ENCODE measurements at regions not wholly inside any gene's neighbourhood (a gene's known extent, or its start where the extent isn't known, plus 50 kb on each side); places are given as distances from the start of the nearest gene placed in this dataset.
"Not testable (repeated sequence)": the region's sequence is repeated elsewhere in the genome, so short reads cannot be mapped to it uniquely, and the experiment has no call there.

DNA sequence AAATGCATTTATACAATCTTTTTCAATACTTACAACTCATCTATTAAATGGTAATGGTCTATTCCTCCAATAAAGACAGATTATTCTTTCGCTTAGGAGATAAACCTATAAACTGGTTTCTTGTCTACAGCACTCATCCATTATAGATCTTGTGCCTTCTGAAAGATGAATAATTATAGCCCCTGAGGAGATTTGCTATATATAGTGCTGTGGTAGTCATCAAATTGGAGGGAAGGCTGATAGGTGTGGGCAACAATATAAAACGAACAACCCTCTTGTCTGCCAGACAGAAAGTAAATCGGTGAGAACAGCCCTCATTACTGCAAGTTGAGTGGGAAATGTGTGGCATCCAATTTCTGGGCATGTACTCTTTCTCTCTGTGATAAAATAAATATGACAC lies 292.5 kb upstream of the CNR1 start:
- no peak for ATAC-seq (replicated peaks)
- Mint-ChIP-seq H3K36me3 (no peaks in the 10 kb centered on the region), H3K9me3 (peaks cover 4 to 9% of the 10 kb centered on the region in 2 donors), H3K27me3 (peaks cover 14 to 15% of the 10 kb centered on the region in 2 donors), H3K27ac (no peak overlapping the region), H3K4me1 (no peaks in the 10 kb centered on the region), H3K4me3 (no peak overlapping the region)
- no peak for DNase-seq

DNA sequence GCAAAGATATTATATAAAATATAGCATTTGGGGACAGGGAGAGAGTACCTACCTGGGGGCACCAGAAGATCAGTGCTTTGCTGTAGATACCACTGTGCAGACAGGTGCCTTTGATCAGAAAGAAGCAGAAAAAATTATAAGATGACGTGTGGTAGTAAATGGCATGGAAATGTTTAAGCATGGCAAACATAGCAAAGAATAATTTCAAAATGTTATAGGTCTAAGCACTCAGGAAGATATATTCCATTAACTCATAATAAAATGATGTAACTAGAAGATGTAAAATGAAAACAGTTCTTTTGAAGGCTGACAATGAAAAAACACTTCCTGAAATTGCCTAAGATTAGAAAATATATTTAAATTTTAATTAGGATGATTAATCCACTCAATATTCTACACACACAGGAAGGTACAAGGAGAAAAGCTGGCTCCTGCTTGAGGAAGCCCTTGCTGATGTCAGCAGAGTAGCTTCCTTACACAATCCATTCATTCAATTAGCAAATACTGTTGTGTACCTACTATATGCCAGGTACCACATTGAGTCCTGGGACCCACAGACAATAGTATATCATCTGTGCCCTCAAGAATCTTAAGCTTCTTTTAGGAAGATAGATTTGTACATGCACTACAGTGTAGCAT lies 290.2 kb upstream of the CNR1 start:
- H3K4me1 Mint-ChIP-seq: no peaks in the 10 kb centered on the region
- ATAC-seq (replicated peaks) (no peak), DNase-seq (no peak)
- no peak overlapping the region for H3K4me3 Mint-ChIP-seq
- no peaks in the 10 kb centered on the region for H3K9me3 Mint-ChIP-seq
- H3K36me3 Mint-ChIP-seq: no peaks in the 10 kb centered on the region
- H3K27me3 Mint-ChIP-seq: peaks cover 14 to 15% of the 10 kb centered on the region in 2 donors
- no peak overlapping the region for H3K27ac Mint-ChIP-seq

DNA sequence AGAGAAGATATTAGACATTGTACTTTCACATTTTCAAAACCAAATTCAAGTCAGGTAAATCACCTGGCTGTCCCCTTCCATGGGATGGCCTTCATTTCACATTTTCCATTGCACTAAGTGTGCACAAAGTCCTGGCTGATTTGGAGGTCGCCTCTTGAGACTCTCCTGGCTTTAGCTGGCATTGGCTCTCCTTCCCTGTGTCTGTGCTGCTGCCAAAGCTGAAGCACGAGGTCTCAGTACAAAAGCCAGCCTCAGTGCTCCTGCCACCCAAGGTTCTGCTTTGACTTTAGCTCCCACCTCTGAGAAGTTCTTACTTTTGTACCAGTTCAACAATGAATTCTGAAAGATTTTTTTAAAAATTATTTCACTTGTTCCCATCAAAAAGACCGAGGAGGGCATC lies 289.2 kb upstream of the CNR1 start:
- Mint-ChIP-seq H3K4me1 (no peaks in the 10 kb centered on the region), H3K27me3 (peaks cover 6 to 16% of the 10 kb centered on the region in 2 donors), H3K4me3 (no peak overlapping the region), H3K27ac (no peak overlapping the region), H3K36me3 (no peaks in the 10 kb centered on the region), H3K9me3 (no peaks in the 10 kb centered on the region)
- DNase-seq (no peak), ATAC-seq (replicated peaks) (no peak)

DNA sequence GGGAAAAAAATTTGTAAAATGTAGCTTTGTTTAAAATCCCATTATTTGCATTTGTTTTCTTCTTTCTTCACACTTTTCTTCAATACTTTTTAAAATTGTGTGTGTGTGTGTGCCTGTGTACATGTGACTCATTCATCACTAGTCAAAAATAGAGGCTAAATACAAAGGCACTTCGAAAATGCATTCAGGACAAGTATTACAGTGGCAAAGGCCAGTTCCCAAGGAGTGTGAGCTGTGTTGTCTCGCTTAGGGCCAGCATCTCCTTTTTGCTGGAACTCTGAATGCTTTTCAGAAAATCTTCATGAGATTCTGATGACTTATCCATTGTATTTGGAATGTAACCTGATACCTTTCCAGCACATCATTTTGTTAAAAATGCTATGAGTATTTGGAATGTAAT lies 288.5 kb upstream of the CNR1 start:
- DNase-seq (no peak), ATAC-seq (replicated peaks) (no peak)
- H3K27me3 Mint-ChIP-seq: peaks cover 6 to 18% of the 10 kb centered on the region in 2 donors
- no peaks in the 10 kb centered on the region for H3K4me1 Mint-ChIP-seq
- no peaks in the 10 kb centered on the region for H3K9me3 Mint-ChIP-seq
- no peaks in the 10 kb centered on the region for H3K36me3 Mint-ChIP-seq
- no peak overlapping the region for H3K4me3 Mint-ChIP-seq
- H3K27ac Mint-ChIP-seq: no peak overlapping the region

DNA sequence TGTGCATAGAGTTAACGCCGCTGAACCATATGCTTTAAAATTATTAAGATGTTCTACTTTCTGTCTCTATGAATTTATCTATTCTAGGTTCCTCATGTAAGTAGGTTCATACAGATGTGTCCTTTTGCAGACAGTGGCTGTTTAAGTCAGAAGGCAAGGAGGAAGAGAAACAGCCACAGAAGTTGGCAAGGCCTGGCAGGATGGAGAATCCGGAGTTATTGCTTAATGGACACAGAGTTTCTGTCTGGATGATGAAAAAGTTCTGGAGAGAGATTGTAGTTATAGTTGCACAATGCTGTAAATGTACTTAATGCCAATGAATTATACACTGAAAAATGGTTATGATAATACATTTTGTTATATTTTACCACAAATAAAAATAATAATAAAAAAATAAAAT lies 283.6 kb upstream of the CNR1 start:
- Mint-ChIP-seq H3K4me1 (no peaks in the 10 kb centered on the region), H3K27me3 (peaks cover 5 to 9% of the 10 kb centered on the region in 2 donors), H3K27ac (no peak overlapping the region), H3K4me3 (no peak overlapping the region), H3K36me3 (no peaks in the 10 kb centered on the region), H3K9me3 (no peaks in the 10 kb centered on the region)
- ATAC-seq (replicated peaks) (no peak), DNase-seq (no peak)

DNA sequence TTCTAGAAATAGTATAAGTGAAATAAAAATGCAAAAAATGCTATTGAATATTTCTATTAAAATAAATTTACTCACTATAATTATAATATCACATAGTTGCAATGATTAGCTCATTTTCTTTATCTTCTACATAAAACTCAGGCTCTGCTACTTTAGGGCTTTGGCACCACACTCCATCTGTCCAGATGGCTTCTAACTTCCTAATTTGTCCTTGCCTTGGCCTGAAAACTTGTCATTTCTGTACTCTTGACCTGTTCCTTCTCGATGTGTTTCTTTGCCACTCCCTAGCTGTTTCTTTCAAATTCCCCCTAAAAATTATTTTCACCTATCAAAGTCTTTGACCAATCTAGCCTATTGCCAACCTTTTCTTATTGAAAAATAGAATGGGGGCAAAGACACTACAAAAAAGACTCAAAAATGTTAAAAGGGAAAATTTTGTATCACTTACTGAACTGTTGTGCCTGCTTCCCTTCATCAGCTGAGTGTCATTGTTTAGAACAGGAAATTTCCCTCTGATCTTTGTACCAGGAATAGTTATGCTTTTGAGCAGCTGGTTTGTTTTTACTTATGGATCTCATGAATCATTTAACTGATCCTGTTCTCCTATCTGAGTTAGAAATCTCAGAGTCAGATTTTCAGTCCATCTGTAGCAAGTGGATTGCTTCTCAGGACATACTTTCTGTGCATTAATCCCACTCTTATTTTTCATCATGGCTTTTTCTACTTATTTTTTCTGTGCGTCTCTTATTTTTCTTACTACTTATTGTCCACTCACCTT lies 279.2 kb upstream of the CNR1 start:
- Mint-ChIP-seq H3K4me1 (no peaks in the 10 kb centered on the region), H3K4me3 (no peak overlapping the region), H3K27me3 (peaks cover 4 to 5% of the 10 kb centered on the region in 2 donors), H3K36me3 (no peaks in the 10 kb centered on the region), H3K9me3 (no peaks in the 10 kb centered on the region), H3K27ac (no peak overlapping the region)
- ATAC-seq (replicated peaks): no peak
- no peak for DNase-seq

DNA sequence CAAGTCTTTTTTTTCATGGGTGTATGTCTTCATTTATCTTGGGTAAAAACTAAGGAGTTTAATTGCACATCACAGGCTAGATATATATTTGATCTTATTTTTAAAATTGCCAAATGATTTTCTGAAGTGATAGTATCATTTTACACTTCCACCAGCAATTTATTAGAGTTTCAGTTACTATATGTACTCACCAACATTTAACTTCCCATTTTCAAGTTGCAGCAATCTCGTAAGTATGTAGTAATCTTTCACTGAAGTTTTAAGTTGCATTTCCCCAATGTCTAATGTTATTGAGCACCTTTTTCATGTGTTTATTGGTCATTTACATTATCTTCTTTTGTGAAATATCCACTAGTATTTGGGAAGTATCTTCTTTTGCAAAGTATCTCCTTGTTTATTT lies 277.4 kb upstream of the CNR1 start:
- no peak overlapping the region for H3K27ac Mint-ChIP-seq
- no peak for DNase-seq

DNA sequence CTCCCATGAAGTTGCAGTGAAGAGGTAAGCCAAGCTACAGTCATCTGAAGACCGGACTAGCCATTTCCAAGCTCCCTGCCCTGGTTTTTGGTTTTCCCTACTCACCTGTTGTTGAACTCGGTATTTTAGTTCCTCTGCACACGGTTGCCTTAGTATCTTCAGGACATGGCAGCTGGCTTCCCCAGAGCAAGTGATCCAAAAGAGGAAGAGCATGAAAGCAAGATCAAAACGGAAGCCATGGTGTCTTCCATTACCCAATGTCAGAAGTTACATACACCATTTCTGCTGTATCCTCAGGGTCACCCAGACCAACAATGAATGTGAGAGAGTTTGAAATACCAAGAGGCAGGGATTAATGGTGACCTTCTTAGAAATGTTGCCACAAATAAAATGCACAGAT lies 276.6 kb upstream of the CNR1 start:
- Mint-ChIP-seq H3K27ac (no peak overlapping the region), H3K27me3 (peaks cover 0 to 5% of the 10 kb centered on the region in 2 donors), H3K36me3 (no peaks in the 10 kb centered on the region), H3K4me1 (no peaks in the 10 kb centered on the region), H3K4me3 (no peak overlapping the region), H3K9me3 (no peaks in the 10 kb centered on the region)
- ATAC-seq (replicated peaks): no peak
- no peak for DNase-seq

More for the DNA sequence above, 277.4 kb upstream of the CNR1 start:
- Mint-ChIP-seq H3K36me3 (no peaks in the 10 kb centered on the region), H3K9me3 (no peaks in the 10 kb centered on the region), H3K27me3 (peaks cover 0 to 5% of the 10 kb centered on the region in 2 donors), H3K4me3 (no peak overlapping the region), H3K4me1 (no peaks in the 10 kb centered on the region)
- no peak for ATAC-seq (replicated peaks)

DNA sequence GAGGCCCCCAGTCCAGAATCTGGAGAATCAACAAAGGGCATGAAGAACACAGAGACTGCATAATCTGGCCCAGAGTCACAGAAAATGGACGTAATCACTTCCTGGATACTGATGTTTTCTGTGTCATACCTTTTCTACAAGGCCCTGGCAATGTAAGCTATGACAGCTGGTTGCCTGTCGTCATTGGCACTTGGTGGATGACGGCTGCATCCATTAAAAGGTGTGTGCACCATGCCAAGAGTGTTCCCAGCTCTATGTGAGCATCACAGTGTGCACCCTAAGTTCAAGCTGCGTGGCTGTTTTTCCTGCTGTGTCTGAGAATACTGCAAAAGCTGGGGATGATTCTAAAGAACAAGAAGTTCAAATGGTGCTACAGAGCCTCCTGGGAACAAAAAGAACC lies 275.2 kb upstream of the CNR1 start:
- H3K27me3 Mint-ChIP-seq: no peaks in the 10 kb centered on the region
- ATAC-seq (replicated peaks) (no peak), DNase-seq (no peak)
- H3K4me3 Mint-ChIP-seq: no peak overlapping the region
- H3K36me3 Mint-ChIP-seq: no peaks in the 10 kb centered on the region
- H3K27ac Mint-ChIP-seq: no peak overlapping the region
- H3K9me3 Mint-ChIP-seq: no peaks in the 10 kb centered on the region
- H3K4me1 Mint-ChIP-seq: no peaks in the 10 kb centered on the region

DNA sequence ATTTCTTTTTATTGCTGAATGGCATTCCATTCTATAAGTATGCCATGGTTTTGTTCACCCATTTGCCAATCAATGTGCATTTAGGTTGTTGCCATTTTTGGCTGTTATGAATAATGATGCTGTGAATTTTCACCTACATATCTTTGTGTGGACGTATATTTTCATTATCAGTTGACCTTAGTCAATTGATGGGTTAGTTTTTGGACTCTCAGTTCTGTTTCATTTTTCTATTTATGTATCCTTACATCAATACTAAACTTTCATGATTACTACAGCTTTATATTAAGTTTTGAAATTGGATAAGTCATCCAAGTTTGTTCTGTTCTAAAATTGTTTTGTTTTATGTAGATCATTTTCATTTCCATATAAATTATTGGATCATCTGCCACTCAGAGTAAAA lies 261.9 kb upstream of the CNR1 start:
- no peak overlapping the region for H3K4me3 Mint-ChIP-seq
- no peaks in the 10 kb centered on the region for H3K9me3 Mint-ChIP-seq
- ATAC-seq (replicated peaks): no peak

DNA sequence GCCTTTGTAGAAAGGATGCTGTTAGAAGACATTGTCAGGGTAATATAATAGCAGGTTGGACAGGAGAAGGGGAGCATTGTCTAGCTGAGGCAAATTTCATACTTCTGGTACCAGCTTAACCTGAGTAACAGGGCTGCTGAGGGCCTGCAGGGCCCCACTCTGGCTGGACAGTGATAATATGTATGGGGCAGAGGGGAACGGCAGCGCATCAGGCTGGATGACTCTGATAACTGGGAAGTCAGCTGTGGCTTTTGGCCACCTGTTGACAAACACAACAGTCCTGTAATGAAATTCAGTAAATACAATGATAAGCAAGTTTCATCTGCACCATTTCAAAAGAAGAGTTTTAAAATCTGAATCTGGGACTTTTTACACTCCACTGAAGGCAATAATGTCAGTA lies 259.9 kb upstream of the CNR1 start:
- Mint-ChIP-seq H3K4me1 (no peaks in the 10 kb centered on the region), H3K9me3 (peaks cover 0 to 2% of the 10 kb centered on the region in 2 donors)
- ATAC-seq (replicated peaks): no peak

More for the DNA sequence above, 261.9 kb upstream of the CNR1 start:
- Mint-ChIP-seq H3K36me3 (no peaks in the 10 kb centered on the region), H3K4me1 (no peaks in the 10 kb centered on the region), H3K27ac (no peak overlapping the region), H3K27me3 (peaks cover 19 to 33% of the 10 kb centered on the region in 2 donors)
- DNase-seq: no peak

DNA sequence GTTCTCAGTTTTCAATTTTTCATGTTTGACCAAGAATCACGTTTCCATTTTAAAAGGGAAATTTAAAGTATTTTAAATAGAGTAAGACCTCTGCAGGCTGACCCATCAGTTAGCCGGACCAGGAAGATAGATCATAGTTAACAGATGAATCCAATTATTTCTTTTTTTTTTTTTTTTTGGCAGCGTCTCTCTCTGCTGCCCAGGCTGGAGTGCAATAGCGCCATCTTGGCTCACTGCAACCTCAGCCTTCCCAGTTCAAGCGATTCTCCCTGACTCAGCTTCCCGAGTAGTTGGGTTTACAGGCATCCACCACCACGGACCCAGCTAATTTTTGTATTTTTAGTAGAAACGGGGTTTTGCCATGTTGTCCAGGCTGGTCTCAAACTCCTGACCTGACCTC lies 256.7 kb upstream of the CNR1 start:
- H3K4me1 Mint-ChIP-seq: no peaks in the 10 kb centered on the region
- DNase-seq: no peak
- H3K36me3 Mint-ChIP-seq: no peaks in the 10 kb centered on the region
- no peak for ATAC-seq (replicated peaks)
- H3K9me3 Mint-ChIP-seq: peaks cover 0 to 2% of the 10 kb centered on the region in 2 donors
- H3K4me3 Mint-ChIP-seq: no peak overlapping the region
- H3K27me3 Mint-ChIP-seq: peaks cover 0 to 7% of the 10 kb centered on the region in 2 donors
- no peak overlapping the region for H3K27ac Mint-ChIP-seq

More for the DNA sequence above, 259.9 kb upstream of the CNR1 start:
- H3K36me3 Mint-ChIP-seq: no peaks in the 10 kb centered on the region
- DNase-seq: no peak
- H3K27me3 Mint-ChIP-seq: peaks cover 12 to 23% of the 10 kb centered on the region in 2 donors
- H3K4me3 Mint-ChIP-seq: no peak overlapping the region
- no peak overlapping the region for H3K27ac Mint-ChIP-seq

DNA sequence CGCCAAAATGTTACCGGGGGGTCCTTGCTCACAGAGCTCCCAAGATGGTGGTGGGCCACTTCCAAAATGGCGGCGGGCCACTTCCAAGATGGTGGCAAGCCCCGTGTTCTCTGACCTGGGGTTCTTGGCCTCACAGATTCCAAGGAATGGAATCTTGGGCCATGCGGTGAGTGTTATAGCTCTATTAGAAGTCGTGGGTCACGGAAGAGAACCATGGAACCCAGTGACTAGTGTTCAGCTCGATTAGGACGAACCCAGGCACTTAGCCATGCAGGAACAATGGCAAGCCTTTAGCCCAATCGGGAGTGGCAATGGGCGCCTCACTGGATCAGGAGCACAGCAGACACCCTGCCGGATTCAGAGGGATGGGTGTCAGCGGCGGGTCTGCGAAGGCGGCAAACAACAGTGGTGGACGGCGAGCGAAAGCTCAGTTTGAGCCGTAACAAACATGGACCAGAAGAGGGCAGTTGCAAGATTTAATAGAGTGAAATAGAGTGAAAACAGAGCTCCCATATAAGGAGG lies 254.9 kb upstream of the CNR1 start:
- ATAC-seq (replicated peaks); DNase-seq; H3K27ac Mint-ChIP-seq; H3K9me3 Mint-ChIP-seq; H3K36me3 Mint-ChIP-seq; H3K27me3 Mint-ChIP-seq; H3K4me1 Mint-ChIP-seq; H3K4me3 Mint-ChIP-seq: not testable (repeated sequence)

DNA sequence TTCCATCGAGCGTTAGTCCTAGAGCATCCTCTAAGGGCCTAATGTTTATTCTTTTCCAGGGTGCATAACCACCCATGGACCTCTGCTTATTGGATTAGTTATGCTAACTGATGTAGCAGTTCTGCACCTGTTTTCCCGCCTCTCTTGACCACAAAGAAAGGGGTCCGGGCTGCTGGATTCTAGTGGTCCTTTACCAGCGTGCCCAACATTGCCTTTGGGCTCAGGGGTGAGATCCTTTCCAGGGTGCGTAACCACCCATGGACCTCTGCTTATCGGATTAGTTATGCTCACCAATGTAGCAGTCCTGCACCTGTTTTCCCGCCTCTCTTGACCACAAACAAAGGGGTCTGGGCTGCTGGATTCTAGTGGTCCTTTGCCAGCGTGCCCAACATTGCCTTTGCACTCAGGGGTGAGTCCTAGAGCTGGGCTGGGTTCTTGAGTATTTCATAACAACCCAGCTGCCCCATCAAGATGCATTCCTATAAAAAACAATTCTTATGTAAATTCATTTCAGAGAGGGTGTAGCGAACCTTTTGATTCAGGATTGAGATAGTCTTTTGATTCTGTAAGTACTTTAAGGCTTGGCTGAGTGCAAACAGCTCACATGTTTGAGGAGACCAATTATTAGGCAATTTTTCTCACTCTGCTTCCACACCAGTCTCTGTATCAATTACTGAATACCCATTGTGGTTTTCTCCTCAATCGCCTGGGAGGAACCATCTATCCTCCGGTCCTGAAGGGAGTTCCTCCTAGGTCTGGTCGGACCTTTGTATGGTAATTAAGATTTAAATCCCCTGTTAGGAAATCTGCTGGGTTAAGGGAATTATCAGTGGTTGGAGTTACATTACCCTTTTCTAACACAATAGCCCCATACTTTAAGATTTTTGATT lies 253.0 kb upstream of the CNR1 start:
- DNase-seq; H3K4me1 Mint-ChIP-seq; H3K27ac Mint-ChIP-seq; H3K36me3 Mint-ChIP-seq; H3K4me3 Mint-ChIP-seq; ATAC-seq (replicated peaks); H3K9me3 Mint-ChIP-seq; H3K27me3 Mint-ChIP-seq: not testable (repeated sequence)

Measured in stimulated activated naive B cell treated with anti-CD40 and anti-IgM and Interleukin-4, amounts not matched to agents 10 μg/mL and 1 μg/mL and 100 μg/mL, for 72 hours (primary cell).